Cardiac muscle cell (in vitro differentiated cells and primary cell): ENCODE measurements at regions not wholly inside any gene's neighbourhood (a gene's known extent, or its start where the extent isn't known, plus 50 kb on each side); places are given as distances from the start of the nearest gene placed in this dataset.
"Not testable (repeated sequence)": the region's sequence is repeated elsewhere in the genome, so short reads cannot be mapped to it uniquely, and the experiment has no call there.

Source experiments
- DNase-seq, 2 donors: peaks; one replicate each; pipeline versions ENCODE4 v3.0.0 to v3.0.0-alpha.2; 2010 to 2017; ENCODE audit warnings: low read depth in 1 of 2, low spot score in 1 of 2
- H3K27ac ChIP-seq: fragments of 200-600 bp; sonication (generic); 2 replicates; pipeline ENCODE4 v1.5.1; 2016
- H3K27me3 ChIP-seq: fragments of 200-600 bp; sonication (generic); 2 replicates; pipeline ENCODE4 v1.6.0; 2016; ENCODE audit warnings: control low read depth
- H3K36me3 ChIP-seq: fragments of 200-600 bp; sonication (generic); 2 replicates; pipeline ENCODE4 v1.5.1; 2016; ENCODE audit warnings: control low read depth
- H3K4me1 ChIP-seq: fragments of 200-600 bp; sonication (generic); 2 replicates; pipeline ENCODE4 v1.8.1; 2017; ENCODE audit warnings: low read depth, mild to moderate bottlenecking, mixed run types
- H3K4me3 ChIP-seq: fragments of 200-600 bp; sonication (generic); 2 replicates; pipeline ENCODE4 v1.5.1; 2016; ENCODE audit warnings: mild to moderate bottlenecking
- H3K9me3 ChIP-seq: fragments of 200-600 bp; sonication (generic); 2 replicates; pipeline ENCODE4 v1.5.1; 2017; ENCODE audit warnings: low read depth, mild to moderate bottlenecking, control low read depth

GRCh38 chr2:90325796-90326353 is 1634.4 kb downstream of the RPIA start:
- H3K9me3 ChIP-seq, H3K4me3 ChIP-seq, H3K36me3 ChIP-seq, H3K4me1 ChIP-seq, H3K27ac ChIP-seq, DNase-seq, H3K27me3 ChIP-seq: not testable (repeated sequence)

DNA sequence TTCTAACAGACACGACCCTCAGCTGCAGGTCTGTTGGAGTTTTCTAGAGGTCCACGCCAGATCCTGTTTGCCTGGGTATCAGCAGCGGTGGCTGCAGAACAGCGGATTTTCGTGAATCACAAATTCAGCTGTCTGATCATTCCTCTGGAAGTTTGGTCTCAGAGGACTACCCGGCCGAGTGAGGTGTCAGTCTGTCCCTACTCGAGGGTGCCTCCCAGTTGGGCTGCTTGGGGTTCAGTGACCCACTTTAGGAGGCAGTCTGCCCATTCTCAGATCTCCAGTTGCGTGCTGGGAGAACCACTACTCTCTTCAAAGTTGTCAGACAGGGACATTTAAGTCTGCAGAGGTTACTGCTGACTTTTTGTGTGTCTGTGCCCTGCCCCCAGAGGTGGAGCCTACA is 1664.1 kb downstream of the RPIA start:
- not testable (repeated sequence) for H3K27ac ChIP-seq, H3K4me1 ChIP-seq, H3K4me3 ChIP-seq, H3K36me3 ChIP-seq, H3K27me3 ChIP-seq, H3K9me3 ChIP-seq, DNase-seq

DNA sequence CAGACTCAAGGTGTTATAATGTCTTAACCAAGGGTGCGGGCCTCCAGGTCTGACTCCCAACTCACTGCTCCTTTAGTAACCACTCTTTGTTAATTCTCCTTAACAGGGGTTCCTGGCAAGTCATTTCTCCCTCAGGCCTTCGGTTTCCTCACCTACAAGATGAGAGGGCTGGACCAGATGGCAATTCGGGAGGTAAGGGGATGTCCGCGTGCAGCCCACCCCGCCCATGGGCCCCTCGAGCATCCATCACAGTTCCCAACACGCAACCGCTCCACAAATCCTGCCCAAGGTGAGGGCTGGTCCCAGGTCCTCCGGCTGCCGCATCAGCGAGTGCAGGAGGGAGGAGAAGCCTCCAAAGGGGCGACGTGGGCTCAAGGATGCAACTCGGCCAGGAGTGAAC is 1667.9 kb downstream of the RPIA start:
- not testable (repeated sequence) for DNase-seq, H3K36me3 ChIP-seq, H3K4me3 ChIP-seq, H3K9me3 ChIP-seq, H3K27me3 ChIP-seq, H3K27ac ChIP-seq, H3K4me1 ChIP-seq

DNA sequence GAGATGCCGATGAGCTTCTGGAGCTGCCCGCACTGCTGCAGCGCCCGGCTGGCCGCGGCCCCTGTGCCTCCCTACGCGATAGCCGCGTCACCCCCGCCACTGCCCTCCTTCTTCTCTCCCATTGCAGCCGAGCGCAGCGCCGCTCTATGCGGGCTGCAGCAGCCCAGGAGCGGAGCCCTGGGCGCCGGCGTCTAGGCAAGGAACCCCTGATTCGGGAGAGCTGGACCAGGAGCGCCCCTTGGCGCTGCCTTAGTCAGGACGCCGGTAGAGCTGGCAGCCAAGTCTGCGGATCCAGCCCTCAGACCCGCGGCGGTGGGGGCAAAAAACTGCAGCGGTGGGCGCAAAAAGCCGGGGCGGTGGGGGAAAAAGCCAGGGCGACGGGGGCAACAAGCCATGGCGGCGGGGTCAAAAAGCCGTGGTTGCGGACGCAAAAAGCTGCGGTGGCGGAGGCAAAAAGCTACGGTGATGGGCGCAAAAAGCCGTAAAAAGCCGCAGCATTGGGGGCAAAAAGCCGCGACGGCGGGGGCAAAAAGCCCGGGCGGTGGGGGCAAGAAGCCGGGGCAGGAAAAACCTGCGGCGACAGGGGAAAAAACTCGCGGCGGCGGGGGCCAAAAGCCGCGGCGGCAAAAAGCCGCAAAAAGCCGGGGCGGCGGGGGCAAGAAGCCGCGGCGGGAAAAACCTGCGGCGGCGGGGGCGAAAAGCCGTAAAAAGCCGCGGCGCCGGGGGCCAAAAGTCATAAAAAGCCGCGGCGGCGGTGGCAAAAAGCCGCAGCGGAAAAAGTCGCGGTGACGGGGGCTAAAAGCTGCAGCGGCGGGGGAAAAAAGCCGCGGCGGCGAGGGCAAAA is 1668.6 kb downstream of the RPIA start:
- DNase-seq, H3K36me3 ChIP-seq, H3K4me1 ChIP-seq, H3K27ac ChIP-seq, H3K27me3 ChIP-seq, H3K9me3 ChIP-seq, H3K4me3 ChIP-seq: not testable (repeated sequence)

- H3K27ac ChIP-seq, H3K4me1 ChIP-seq, DNase-seq, H3K36me3 ChIP-seq, H3K9me3 ChIP-seq, H3K4me3 ChIP-seq, H3K27me3 ChIP-seq: not testable (repeated sequence)
Observed at GRCh38 chr2:90360731-90361035, 1669.2 kb downstream of the RPIA start.
